DOHH2 (cell line): ENCODE measurements at regions not wholly inside any gene's neighbourhood (a gene's known extent, or its start where the extent isn't known, plus 50 kb on each side); places are given as distances from the start of the nearest gene placed in this dataset.

Experiments used
- EZH2phosphoT487 ChIP-seq: fragments of 200-600 bp; sonication (generic); IDR thresholded peaks from 2 replicates; pipeline ENCODE4 v1.6.1; 2017; ENCODE audit warnings: borderline replicate concordance, mild to moderate bottlenecking, antibody characterized with exemption, low read length, moderate library complexity, mixed read lengths
- TF ChIP-seq, protein P1 (sequence below): fragments of 200-600 bp; sonication (generic); IDR thresholded peaks from one replicate; pipeline ENCODE4 v1.5.1; 2014; ENCODE audit warnings: antibody characterized with exemption, mild to moderate bottlenecking, low read depth, low read length; ENCODE audit not compliant: poor library complexity, severe bottlenecking

DNA sequence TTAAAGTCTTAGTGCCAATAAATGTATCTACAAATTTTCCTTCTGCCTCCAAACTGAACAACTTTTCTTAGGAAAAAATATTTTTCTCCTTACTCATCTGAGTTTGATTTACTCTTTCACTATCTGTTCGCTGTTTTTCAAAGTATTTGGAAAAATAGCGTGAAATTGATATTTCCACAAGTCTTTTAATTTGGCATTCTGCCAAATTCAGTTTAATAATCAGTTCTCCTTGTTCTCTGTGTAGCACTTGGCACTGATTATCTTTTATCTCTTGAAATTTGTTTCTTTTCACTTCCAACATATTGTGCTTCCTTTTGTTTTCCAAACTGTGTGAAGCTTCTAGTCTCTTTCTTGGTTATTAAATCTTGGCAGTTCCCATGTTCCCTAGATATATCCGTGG, 559.8 kb downstream of the RPL10L start:
- TF ChIP-seq, protein P1, sequence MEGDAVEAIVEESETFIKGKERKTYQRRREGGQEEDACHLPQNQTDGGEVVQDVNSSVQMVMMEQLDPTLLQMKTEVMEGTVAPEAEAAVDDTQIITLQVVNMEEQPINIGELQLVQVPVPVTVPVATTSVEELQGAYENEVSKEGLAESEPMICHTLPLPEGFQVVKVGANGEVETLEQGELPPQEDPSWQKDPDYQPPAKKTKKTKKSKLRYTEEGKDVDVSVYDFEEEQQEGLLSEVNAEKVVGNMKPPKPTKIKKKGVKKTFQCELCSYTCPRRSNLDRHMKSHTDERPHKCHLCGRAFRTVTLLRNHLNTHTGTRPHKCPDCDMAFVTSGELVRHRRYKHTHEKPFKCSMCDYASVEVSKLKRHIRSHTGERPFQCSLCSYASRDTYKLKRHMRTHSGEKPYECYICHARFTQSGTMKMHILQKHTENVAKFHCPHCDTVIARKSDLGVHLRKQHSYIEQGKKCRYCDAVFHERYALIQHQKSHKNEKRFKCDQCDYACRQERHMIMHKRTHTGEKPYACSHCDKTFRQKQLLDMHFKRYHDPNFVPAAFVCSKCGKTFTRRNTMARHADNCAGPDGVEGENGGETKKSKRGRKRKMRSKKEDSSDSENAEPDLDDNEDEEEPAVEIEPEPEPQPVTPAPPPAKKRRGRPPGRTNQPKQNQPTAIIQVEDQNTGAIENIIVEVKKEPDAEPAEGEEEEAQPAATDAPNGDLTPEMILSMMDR, result no peak
- TF ChIP-seq EZH2phosphoT487, result no peak
